ENCODE measurements at regions not wholly inside any gene's neighbourhood (a gene's known extent, or its start where the extent isn't known, plus 50 kb on each side); places are given as distances from the start of the nearest gene placed in this dataset.
"Not testable (repeated sequence)": the region's sequence is repeated elsewhere in the genome, so short reads cannot be mapped to it uniquely, and the experiment has no call there.

DNA sequence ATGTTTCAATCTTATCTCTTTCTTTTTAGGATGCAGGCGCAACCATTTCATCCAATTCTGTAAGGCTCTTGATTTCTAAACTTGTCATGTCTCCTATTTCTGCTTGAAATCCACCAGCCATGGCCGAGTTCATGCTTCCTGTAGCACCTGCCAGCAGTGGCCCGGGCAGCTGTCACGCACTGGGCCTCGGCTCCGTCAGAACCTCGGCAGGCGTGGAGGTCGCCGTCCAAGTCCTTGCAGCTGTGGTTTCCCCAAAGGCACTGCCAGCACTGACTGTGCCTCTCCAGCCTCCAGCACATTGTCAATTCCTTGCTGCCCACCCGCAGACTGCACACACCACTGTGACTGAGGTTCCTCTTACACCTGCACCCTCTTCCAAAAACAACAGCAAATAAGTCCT, 188.7 kb upstream of the SALL3 start:
- no peak for DNase-seq

DNA sequence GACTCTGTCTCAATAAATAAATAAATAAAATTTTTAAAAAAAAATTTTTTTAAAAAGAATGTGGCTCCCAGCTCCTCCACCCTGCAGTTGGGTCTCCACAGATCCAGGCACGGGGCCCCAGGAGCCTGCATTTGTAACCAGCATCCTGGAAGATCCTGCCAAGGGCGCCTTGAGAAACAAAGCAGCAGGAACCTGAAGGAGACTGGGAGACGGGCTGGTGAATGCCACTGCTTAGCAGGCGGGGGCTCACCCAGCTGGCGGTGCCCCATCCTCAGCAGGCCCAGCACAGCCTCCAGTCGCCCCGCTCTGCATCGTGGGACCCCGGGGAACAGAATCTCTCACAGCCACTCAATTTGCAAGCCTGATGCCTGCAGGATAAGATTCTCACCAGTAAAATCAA, 187.5 kb upstream of the SALL3 start:
- no peak for DNase-seq

DNA sequence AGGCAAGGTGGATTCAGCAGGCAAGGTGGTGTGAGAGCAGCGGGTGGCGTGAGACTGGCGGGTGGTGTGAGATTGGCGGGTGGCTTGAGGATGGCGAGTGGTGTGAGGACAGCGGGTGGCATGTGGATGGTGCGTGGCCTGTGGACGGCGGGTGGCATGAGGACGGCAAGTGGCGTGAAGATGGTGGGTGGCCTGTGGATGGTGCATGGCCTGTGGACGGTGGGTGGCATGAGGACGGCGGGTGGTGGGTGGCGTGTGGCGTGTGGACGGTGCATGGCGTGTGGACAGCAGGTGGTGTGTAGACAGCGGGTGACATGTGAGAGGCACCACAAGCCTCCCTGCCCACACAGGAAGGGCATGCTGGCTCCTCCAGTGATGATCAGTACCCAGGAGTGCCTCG, 186.9 kb upstream of the SALL3 start:
- DNase-seq = no peak

DNA sequence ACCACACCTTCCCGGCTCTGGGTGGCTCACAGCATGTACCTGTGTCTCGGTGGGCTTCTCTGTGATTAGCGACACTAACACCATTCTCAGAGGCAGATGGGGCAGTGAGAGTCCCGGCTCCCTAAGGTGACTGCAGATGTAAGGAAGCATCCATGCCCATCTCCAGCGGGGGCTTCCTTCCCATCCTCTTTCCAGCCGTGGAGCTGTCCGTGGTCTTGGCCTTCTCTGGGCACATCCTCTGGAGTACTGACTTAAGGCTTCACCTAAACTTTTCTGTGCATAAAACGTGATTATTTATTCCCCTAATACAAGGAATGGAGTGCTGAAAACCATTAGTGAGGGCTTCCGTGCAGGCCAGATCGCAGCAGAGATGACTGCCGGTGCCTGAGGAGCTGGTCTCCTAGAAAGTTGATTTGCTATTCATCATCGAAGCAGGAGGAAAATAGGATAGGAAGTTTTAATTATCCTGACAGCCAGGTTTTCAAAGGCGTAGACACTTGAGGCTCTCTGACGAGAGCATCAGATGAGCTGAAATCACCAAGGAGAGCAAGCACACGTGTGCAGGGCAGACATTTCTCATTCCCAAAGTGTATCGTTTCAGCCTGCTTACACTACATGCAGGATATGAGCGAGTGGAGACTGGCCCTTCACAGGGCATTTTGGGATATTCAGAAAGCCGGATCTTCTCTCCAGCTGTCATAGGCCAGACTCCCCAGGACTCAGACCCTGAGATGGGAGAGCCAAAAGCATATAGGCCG, 186.1 kb upstream of the SALL3 start:
- no peak for DNase-seq

DNA sequence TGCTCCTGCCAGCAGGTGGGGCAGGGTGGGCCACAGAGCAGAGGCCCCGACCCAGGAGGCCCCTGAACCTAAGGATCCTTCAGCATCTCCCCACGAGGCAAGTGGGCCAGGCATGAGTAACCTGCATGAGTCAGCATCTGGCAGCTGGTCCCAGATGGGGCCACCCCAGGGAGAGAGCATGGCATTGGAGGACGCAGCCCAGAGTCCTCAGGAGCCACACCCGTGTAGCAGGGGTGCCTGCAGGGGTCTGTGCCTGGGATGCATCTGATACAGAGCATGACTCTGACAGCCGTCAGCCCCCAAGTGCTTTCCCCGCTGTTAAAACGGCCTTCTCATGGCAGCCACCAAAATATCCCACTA, 185.6 kb upstream of the SALL3 start:
- DNase-seq = no peak

DNA sequence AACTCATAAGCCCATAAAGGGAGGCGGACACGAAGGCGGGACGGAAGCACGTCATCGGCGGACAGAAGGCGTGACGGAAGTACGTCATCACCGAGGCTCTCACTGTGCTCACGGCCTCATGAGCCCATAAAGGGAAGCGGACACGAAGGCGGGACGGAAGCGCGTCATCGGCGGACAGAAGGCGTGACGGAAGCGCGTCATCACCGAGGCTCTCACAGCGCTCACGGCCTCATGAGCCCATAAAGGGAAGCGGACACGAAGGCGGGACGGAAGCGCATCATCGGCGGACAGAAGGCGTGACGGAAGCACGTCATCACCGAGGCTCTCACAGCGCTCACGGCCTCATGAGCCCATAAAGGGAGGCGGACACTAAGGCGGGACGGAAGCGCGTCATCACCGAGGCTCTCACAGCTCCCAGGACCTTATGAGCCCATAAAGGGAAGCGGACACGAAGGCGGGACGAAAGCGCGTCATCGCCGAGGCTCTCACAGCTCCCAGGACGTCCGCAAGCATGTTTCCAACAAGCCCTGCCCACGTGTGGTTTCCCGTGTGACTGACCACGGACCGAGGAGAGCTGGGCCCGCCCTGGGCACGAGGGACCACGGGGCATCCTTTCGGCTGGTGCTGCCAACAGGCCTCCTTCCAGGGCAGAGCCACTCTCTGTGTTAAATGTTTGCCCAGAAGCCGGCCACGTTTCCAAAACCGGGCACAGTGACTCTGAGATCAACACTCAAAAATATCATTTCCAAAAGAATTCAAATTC, 182.7 kb upstream of the SALL3 start:
- no peak for DNase-seq

DNA sequence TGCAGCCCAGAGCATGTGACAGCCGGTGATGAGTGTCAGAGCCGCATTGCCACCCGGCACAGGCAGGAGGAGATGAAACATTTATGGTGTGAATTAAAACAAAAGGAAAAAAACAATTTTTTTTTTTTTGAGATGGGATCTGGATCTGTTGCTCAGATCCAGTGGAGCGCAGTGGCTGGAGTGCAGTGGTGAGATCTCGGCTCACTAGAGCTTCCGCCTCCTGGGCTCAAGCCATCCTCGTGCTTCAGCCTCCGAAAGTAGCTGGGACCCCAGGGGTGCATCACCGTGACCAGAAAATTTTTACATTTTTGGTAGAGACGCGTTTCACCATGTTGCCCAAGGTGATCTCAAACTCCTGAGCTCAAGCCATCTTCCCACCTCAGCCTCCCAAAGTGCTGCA, 182.1 kb upstream of the SALL3 start:
- no peak for DNase-seq

DNA sequence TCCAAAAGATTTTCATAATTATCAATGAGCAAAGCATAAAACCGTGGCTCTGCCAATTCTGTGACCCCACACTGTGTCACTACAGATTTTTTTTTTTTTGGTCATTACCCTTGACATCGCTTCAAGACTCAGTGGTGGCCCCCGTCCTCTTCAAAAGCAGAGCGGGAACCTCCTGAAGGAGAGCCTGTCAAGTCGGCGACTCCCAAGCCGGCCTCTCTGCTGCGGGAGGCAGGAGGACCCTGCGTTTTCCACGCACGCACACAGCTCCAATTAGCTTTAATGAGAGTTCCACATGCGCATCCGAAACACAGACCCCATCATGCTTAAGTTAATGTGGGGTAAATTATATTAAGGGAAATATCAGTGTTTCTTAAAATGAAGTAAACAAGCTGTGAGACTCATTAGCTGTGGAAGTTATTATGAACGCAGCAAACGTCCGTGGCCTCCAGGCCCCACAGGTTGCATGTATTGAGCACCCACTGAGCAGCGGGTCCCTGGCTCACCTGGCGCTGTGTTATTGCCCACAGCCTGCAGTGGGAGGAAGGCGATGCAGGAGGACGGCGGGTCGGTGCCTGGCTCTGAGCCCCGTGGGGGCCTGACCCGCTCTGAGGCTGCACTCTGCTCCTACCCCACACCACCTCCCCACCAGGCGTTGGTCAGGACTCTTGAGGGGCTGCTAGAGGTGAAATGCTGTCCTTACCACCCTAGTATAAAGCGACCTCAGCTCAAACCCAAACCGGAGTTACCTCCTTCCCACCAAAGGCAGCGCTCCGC, 181.0 kb upstream of the SALL3 start:
- DNase-seq = no peak

DNA sequence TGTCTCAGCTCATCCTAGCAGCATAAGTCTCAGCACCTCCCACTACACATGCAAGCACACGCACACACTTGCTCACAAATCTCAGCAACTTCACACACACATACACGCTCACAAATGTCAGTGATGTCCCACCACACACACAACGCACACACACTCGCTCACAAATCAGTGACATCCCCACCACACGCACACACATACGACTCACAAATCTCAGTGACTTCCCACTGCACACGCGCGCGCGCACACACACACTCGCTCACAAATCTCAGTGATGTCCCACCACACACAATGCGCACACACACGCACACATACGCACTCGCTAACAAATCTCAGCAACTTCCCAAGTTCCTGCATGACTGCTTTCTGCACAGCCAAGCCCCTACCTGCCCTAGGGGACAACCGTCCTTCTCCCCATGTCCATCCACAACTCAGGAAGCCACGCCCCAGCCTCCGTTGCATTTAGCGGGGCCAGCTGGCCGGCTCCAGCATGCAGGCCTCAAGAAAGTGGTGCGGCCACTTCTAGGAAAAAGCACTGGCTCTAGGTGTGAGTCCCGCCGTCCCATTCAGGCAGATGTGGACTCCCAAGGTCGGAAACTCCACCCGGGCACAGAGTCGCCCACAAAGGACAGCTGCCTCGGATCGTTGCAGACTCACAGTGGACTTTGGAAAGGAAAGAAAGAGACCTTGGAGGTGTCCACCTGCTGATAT, 180.1 kb upstream of the SALL3 start:
- no peak for DNase-seq

DNA sequence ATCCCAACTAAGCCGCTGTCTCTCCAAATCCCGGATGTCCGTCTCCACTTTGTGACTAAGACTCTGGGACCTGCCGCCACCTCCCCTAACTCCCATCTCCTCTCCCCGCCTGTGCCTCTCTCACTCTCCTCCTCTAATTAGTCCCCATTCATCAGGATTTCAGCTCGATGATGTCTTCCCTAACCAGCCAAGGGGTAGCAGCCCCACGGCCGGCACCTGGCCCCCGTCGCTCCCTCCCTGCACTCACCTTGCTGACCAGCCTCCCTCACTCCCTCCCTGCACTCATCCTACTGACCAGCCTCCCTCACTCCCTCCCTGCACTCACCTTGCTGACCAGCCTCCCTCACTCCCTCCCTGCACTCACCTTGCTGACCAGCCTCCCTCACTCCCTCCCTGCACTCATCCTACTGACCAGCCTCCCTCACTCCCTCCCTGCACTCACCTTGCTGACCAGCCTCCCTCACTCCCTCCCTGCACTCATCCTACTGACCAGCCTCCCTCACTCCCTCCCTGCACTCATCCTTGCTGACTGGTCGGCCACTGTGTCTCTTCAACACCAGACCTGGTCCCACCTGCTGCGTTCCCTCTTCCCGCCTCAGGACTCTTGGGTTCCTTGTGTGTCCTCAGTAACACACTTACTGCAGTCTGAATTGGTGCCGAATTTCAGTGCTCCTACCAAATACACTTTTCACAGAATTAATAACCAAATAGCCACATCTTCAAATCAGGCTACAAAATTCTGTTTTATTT, 179.3 kb upstream of the SALL3 start:
- DNase-seq = not testable (repeated sequence)

DNA sequence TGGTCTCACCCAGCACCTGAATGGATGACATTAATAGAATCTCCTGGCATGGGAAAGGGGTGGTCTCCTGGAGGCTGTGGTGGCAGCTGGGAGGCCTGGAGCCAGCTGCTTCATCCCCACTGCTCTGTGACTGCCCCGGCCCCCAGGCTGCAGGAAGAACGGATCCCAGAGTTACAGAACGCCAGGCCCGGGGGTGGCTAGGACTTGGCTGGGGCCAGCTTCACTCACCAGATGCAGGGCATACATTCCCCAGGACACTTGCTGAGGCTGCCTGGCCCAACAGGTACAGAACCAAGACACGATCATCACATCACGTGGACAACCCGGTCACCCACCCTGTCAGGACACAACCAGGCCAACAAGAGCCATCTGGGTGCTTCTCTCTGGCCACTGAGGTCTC, 178.6 kb upstream of the SALL3 start:
- no peak for DNase-seq

DNA sequence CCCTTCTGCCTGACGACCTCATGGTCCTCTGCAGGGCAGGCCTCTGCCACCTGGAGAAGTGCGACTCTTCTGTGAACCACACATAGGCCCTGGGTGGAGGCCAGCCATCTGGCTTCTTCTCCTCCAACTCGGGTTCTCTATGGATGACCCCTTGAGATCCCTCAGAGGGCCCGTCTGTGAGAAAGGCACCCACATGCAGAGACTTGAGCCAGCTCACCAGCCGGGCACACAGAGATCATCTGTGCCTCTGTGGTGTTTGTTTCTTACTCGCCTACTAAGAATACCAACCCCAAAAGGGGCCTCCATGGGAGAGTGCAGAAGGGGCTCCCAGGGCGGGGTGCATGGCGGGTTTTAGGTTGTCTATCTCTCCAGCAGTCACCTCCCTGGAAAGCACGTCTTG, 176.5 kb upstream of the SALL3 start:
- no peak for DNase-seq

DNA sequence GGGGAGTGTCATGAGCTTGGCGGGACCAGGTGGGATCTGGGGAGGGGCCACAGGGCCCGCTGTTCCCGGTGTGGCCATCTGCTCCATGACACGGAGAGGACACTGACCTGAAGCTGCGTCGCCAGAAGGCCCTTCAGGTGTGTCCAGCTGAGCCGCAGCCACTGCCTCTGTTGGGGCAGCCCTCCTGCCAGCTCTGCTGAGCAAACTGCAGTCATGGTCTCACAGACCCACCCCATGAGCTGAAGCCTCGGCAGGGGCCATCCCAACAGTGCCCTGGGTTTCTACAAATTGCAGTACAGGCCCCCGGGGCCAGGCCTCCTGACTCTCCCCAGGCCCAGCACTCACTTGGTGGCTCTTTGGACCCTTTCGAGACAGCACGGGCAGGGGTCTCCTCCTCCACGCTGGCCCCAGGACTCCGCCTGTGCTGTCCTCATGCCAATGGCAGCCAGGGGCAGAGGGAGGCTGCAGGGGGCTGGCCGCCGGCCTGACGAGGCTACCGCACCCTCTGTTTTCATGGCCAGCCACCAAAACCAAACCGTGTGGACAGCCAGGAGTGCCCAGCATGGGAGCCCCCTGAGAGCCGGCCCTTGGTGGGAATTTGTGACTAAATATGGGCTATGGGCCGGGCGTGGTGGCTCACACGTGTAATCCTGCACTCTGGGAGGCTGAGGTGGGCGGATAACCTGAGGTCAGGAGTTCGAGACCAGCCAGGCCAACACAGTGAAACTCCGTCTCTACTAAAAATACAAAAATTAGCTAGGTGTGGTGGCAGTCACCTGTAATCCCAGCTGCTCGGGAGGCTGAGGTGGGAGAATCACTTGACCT, 175.2 kb upstream of the SALL3 start:
- no peak for DNase-seq

DNA sequence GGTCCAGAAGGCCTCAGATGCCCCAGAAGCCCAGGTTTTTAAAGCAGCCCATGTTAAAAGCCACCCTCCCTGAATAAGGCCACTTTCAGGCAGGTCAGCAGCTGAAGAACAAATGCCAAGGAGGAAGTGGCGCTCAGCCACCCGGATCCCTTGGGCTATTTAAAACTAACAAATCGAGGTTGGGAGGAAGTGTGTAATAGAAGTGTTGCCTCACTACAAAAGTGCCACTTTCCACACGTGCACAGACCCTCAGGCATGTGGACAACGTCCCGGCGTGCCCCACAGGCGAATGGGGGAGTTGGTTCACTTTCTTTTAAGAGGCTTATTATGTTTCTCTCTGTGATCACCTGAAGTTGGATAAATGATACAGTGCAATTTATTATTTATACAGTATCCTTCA, 173.8 kb upstream of the SALL3 start:
- DNase-seq = no peak

DNA sequence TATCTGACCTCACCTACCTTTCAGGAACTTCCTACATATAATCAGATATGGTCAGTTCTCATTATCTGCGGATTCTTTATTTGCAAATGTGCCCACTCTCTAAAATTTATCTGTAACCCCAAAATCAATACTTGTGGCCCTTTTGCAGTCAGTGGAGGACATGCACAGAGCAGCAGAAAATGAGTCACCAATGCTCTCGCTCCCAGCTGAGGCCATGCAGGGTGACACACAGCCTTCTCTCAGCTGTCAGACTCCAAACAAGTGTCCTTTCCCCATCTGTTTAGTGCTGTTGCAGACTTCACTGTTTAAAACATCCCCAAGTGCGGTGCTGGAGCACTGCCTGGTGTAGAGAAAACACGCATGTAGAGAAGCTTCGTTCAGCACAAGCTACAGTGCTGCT, 171.9 kb upstream of the SALL3 start:
- DNase-seq = no peak

DNA sequence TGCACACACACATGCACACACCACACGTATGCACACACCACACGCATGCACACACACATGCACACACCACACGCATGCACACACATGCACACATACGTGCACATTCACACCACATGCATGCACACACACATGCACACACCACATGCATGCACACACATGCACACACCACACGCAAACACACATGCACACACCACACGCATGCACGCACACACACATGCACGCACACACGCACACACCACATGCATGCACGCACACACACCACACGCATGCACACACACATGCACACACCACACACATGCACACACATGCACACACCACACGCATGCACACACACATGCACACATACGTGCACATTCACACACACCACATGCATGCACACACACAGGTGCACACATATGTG, 169.8 kb upstream of the SALL3 start:
- no peak for DNase-seq

DNA sequence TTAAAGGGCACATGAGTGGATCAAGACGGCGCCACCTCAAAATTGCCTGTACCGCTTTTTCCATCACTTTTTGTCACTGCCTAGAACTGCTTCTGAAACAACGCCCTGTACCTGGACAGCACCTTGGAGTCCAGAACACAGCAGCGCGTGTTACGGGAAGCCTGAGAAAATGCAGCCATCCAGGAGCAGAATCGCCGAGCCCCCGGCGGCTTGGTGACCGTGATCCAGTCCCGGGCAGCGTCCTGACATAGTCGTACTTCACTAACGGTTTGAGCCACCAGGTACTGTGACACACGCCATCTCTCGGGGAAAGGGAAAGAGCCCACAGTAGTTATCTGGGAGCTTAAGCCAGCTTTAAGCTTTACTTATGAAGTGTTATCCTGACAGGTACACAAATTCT, 168.9 kb upstream of the SALL3 start:
- DNase-seq = no peak

DNA sequence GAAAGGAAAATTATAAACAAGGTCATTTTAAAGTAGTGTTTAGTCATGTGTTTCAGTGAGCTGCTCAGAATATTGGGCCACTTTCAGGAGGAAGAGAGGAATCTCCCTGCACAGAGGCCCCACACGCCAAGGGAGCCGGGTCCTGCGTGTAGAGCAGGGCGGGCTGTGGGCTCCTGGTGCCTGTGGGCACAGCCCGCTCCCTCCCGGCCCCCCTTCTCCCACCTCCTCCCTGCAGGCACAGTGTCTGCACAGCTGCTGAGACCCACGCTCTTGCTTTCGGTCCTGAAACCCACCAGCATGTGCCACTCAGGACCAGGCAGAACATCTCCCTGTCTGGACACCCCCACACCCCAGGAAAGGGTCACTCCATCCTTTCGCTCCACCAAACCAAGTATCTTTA, 167.6 kb upstream of the SALL3 start:
- no peak for DNase-seq

DNA sequence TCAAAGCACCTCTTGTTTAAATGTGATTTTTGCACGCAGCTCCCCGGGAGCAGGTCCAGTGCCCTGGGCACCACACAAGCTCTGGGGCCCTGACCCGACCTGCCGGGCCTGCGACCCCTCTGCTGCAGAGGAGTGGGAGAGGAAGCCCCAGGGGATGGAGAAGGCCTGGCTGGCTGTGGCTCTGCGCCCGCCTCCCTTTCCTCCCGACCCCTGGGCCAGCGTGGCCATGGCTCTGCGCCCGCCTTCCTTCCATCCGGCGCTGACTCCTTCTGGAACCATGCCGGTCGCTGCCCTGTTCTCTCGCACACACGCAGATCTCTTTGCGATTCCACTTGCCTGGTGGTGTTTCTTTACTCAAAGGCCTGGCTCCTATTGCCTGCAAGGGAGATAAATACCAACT, 166.5 kb upstream of the SALL3 start:
- DNase-seq = no peak

DNA sequence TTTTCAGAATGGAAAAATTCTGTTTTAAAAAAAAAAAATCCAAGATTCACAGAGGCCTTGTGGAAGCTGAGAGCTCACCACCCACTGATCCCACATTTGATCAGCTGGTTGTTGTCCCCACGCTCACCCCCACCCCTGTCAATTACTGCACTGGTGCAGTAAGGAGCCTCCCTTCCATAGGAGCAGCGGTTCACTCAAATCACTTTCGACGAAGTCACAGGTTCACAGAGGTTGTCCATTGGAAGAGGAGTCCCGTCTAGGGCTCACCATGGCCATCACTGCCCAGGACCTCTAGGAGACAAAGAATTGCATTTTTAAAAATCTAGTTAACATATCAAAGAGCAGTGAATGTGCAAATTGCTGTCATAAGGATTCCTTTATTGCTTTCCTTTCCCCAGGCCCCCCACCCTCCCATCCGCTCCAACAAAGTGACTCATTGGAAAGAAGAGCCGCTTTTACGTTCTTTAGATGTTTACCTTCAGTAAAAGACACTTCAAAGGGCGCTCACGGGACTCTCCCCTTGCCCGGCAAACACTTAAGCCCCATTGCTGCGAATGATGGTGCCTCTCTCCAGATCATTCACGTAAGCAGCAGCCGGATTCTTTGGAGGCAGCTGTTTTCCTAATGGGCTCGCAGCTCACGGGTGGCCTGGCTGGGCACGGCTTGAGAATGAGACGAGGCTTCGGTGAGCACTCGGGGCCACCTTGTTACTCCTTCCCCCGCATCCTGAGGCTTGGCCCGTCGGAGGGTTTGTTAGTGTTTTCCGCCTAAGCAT, 165.5 kb upstream of the SALL3 start:
- no peak for DNase-seq

DNA sequence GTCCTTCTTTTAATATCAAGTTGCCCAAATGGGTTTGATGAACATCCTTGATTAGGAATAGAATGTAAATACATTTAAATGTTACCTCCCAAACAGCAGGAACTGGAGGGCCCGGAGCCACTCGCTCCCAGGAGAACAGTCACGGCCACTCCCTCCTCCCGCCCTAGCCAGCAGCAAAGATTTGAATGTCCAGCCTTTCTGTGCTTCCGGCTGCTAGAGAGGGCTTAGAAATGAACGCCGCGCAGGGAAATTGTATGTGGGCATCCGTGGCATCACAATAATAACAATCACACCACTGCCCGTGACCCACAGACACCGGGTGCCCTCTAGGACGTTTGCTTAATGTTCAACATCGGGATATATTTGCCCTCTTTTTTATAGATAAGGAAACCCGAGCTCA, 164.9 kb upstream of the SALL3 start:
- DNase-seq = no peak

Data from activated CD4-positive, CD25-positive, alpha-beta regulatory T cell (primary cell).